ENCODE measurements at regions not wholly inside any gene's neighbourhood (a gene's known extent, or its start where the extent isn't known, plus 50 kb on each side); places are given as distances from the start of the nearest gene placed in this dataset.

- H3K27me3 ChIP-seq (ENCODE audit: control insufficient read depth in 1 of 2, insufficient read depth in 2 of 2, low read length in 2 of 2) = peaks cover 0 to 2% of the 10 kb centered on the region in 2 experiments
- H3K27ac ChIP-seq (ENCODE audit: low read depth in 1 of 2, low read length in 2 of 2) = no peak overlapping the region
- intact Hi-C loops (cut with DNase I, micrococcal nuclease) = no loop called here
- no peak overlapping the region for H3K27ac Mint-ChIP-seq
- POLR2A ChIA-PET = no interaction called here
- TF ChIP-seq CTCF (IDR thresholded peaks at IDR 0.05) = no peak
- no peaks in the 10 kb centered on the region for H3K36me3 Mint-ChIP-seq (ENCODE audit: low read depth)
- H3K4me3 Mint-ChIP-seq = no peak overlapping the region
- H3K4me3 ChIP-seq (ENCODE audit: low read length) = no peak overlapping the region
- no peaks in the 10 kb centered on the region for H3K36me3 ChIP-seq (ENCODE audit: insufficient read depth, low read length)
- DNase-seq = no peak
- H3K9me3 Mint-ChIP-seq = no peaks in the 10 kb centered on the region
- H3K4me1 Mint-ChIP-seq (ENCODE audit: low read depth) = no peaks in the 10 kb centered on the region
- H3K27me3 Mint-ChIP-seq = peaks cover 24% of the 10 kb centered on the region
- H3K4me1 ChIP-seq (ENCODE audit: insufficient read depth, low read length) = no peaks in the 10 kb centered on the region
- ATAC-seq (ENCODE audit: poor library complexity) = no peak
- no peaks in the 10 kb centered on the region for H3K9me3 ChIP-seq (ENCODE audit: control insufficient read depth in 1 of 2, insufficient read depth in 1 of 2, low read length in 2 of 2)
- CTCF ChIA-PET = no interaction called here
These were observed 144.5 kb downstream of the TMEM132E start for GRCh38 chr17:34723875-34724274.

GRCh38 chr17:34721326-34721725, 141.9 kb downstream of the TMEM132E start:
- Histone ChIP-seq H3K9me3 (ENCODE audit: control insufficient read depth in 1 of 2, insufficient read depth in 1 of 2, low read length in 2 of 2) (peaks cover 0 to 3% of the 10 kb centered on the region in 2 experiments), H3K4me3 (ENCODE audit: low read length) (no peak overlapping the region), H3K27ac (ENCODE audit: low read depth in 1 of 2, low read length in 2 of 2) (no peak overlapping the region), H3K36me3 (ENCODE audit: insufficient read depth, low read length) (no peaks in the 10 kb centered on the region), H3K27me3 (ENCODE audit: control insufficient read depth in 1 of 2, insufficient read depth in 2 of 2, low read length in 2 of 2) (peaks cover 0 to 2% of the 10 kb centered on the region in 2 experiments), H3K4me1 (ENCODE audit: insufficient read depth, low read length) (no peaks in the 10 kb centered on the region)
- Mint-ChIP-seq H3K4me1 (ENCODE audit: low read depth) (no peaks in the 10 kb centered on the region), H3K9me3 (no peaks in the 10 kb centered on the region), H3K27me3 (peaks cover 20% of the 10 kb centered on the region), H3K36me3 (ENCODE audit: low read depth) (no peaks in the 10 kb centered on the region), H3K27ac (no peak overlapping the region), H3K4me3 (no peak overlapping the region)
- ChIA-PET CTCF (no interaction called here), POLR2A (no interaction called here)
- no peak for TF ChIP-seq CTCF (IDR thresholded peaks at IDR 0.05)
- DNase-seq (no peak), ATAC-seq (ENCODE audit: poor library complexity) (no peak)
- intact Hi-C loops (cut with DNase I, micrococcal nuclease) = no loop called here

- no peak for DNase-seq
- Histone ChIP-seq H3K4me3 (ENCODE audit: low read length) (no peak overlapping the region), H3K27ac (ENCODE audit: low read depth in 1 of 2, low read length in 2 of 2) (no peak overlapping the region), H3K4me1 (ENCODE audit: insufficient read depth, low read length) (no peaks in the 10 kb centered on the region), H3K36me3 (ENCODE audit: insufficient read depth, low read length) (no peaks in the 10 kb centered on the region), H3K27me3 (ENCODE audit: control insufficient read depth in 1 of 2, insufficient read depth in 2 of 2, low read length in 2 of 2) (peaks cover 0 to 2% of the 10 kb centered on the region in 2 experiments), H3K9me3 (ENCODE audit: control insufficient read depth in 1 of 2, insufficient read depth in 1 of 2, low read length in 2 of 2) (peaks cover 0 to 3% of the 10 kb centered on the region in 2 experiments)
- no peak for ATAC-seq (ENCODE audit: poor library complexity)
- no peaks in the 10 kb centered on the region for H3K4me1 Mint-ChIP-seq (ENCODE audit: low read depth)
- H3K4me3 Mint-ChIP-seq = no peak overlapping the region
- H3K9me3 Mint-ChIP-seq = no peaks in the 10 kb centered on the region
- intact Hi-C loops (cut with DNase I, micrococcal nuclease) = no loop called here
- TF ChIP-seq CTCF (IDR thresholded peaks at IDR 0.05) = no peak
- CTCF ChIA-PET = no interaction called here
- no peak overlapping the region for H3K27ac Mint-ChIP-seq
- peaks cover 20% of the 10 kb centered on the region for H3K27me3 Mint-ChIP-seq
- POLR2A ChIA-PET = no interaction called here
- H3K36me3 Mint-ChIP-seq (ENCODE audit: low read depth) = no peaks in the 10 kb centered on the region
These were observed 141.4 kb downstream of the TMEM132E start for GRCh38 chr17:34720760-34721159.

Data from CD4-positive, alpha-beta T cell (primary cell).